ENCODE measurements at regions not wholly inside any gene's neighbourhood (a gene's known extent, or its start where the extent isn't known, plus 50 kb on each side); places are given as distances from the start of the nearest gene placed in this dataset.
A peak's percentile ranks its signal among the peaks of the same experiment; 100 is the strongest.

DNA sequence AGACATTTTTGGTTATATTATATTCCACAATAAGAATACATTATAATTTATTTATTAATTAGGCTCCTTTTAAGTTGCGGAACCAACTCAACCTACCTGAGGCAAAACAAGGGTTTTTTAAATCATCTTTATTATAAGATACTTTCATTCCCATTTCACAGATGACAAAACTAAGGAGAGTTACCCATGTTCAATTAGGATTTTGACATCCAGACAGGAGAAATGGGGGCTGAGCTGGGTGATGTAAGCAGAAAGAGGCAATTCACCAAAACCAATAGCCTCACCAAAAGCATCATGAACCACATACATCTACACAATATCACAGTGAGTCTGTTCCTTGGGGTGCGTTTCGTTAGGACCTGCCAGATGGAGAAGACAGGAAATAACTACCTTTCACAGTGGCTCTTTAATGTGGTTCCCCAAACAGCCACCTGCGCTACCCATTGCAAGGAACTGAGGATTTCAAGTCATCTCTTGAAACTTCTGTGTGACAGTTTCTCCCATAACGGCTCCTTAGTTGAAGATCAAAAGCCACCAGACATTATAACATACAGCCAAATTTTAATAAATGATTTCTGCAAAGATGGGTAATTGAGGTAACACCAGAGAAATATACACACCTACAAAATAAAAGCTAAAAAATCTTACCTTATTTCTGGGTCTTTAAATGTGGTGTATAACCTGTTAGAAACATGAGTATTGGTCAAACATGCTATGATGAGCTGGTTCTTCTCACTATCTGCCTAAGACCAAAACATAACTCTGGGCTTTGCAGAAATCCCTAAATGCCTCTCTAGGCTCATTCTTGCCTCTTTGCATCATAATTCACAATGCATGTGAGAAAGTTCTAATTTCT, 190.6 kb upstream of the LEF1 start:
- TF ChIP-seq, protein P1, sequence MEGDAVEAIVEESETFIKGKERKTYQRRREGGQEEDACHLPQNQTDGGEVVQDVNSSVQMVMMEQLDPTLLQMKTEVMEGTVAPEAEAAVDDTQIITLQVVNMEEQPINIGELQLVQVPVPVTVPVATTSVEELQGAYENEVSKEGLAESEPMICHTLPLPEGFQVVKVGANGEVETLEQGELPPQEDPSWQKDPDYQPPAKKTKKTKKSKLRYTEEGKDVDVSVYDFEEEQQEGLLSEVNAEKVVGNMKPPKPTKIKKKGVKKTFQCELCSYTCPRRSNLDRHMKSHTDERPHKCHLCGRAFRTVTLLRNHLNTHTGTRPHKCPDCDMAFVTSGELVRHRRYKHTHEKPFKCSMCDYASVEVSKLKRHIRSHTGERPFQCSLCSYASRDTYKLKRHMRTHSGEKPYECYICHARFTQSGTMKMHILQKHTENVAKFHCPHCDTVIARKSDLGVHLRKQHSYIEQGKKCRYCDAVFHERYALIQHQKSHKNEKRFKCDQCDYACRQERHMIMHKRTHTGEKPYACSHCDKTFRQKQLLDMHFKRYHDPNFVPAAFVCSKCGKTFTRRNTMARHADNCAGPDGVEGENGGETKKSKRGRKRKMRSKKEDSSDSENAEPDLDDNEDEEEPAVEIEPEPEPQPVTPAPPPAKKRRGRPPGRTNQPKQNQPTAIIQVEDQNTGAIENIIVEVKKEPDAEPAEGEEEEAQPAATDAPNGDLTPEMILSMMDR (conservative IDR thresholded peaks at IDR 0.05) = no peak
- no peak overlapping the region for H3K27ac ChIP-seq

DNA sequence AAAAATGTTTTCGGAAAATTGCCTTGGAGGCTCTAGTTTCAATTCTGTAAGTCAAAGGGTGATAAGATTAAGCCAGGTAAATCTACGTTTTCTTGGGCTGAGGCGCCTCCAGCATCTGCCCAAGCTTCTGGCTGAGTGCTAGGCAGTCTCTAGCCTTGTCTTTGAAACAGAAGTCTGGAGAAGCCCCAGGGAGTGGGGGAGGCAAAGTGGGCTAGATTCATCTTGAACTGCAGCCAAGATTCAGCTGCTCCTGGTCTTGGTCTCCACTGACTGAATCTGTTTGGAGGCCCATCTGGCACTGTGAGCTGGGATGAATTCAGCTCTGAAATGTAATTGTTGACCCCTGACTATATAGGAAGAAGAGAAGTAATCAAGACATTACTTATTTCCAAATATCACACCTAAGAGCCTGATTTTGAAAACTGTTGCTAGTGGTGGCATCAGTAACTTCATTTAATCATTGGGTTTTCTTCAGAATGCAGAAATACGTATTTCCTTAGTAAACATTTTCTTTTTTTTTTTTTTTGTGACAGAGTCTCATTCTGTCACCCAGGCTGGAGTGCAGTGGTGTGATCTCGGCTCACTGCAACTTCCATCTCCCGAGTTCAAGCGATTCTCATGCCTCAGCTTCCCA, 187.3 kb upstream of the LEF1 start:
- no peak overlapping the region for H3K27ac ChIP-seq
- TF ChIP-seq, protein P1 (conservative IDR thresholded peaks at IDR 0.05) = no peak

DNA sequence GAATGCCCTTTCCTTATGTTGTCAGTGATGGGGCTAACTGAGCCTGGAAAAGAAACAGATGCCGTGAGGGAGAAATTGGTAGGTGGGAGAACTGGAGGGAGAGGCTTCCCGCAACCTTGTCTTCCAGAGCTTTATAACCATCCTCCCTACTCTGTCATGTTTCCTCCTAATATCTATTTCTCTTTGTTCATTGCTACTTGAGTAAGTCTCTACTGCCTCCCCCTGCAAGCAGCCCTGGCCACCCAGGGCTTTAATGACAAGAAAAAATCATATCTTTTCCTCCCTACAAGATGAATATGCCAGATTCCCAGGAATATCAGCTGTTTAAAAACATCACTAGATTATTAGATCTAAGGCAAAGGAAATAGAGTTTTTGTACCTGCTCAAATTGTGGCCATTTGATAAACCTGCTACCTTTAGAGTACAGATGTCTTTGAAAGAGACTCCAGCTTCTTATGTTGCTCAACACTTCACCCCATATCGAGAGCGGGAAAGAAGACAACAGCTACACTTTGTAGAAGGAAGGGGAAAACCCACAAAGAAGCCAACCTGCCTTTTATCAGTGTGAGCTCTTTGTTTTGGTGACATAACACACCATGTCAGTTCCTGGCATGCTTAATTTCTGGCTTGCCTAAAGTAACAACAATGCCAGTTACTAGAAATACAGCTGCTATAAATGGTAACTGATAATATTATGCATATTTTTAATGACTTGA, 186.6 kb upstream of the LEF1 start:
- H3K27ac ChIP-seq = no peak overlapping the region
- TF ChIP-seq, protein P1 (conservative IDR thresholded peaks at IDR 0.05) = no peak

GRCh38 chr4:108352664-108353308, 184.1 kb upstream of the LEF1 start:
- H3K27ac ChIP-seq = peak overlapping the region; percentile 73
- TF ChIP-seq, protein P1 (conservative IDR thresholded peaks at IDR 0.05) = no peak

DNA sequence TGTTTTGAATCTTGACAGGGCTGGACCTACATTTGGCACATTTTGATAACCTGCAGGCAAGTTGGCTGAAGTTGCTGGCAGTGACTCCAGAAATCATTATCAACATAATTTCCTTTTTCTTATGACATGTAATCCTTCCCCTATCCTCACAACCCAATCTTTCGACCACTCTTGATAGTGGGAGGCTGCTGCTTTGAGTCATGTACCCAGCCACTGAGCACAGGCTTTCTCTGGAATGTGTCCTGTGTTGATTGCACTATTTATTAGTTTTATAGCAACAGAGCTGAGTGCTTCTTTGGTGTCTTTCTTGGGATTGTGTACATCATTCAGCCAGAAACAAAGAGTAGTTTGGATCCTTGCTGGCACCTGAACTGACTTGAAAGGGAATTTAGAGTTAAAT, 183.1 kb upstream of the LEF1 start:
- TF ChIP-seq, protein P1 (conservative IDR thresholded peaks at IDR 0.05) = no peak
- H3K27ac ChIP-seq = peak overlapping the region; percentile 73

DNA sequence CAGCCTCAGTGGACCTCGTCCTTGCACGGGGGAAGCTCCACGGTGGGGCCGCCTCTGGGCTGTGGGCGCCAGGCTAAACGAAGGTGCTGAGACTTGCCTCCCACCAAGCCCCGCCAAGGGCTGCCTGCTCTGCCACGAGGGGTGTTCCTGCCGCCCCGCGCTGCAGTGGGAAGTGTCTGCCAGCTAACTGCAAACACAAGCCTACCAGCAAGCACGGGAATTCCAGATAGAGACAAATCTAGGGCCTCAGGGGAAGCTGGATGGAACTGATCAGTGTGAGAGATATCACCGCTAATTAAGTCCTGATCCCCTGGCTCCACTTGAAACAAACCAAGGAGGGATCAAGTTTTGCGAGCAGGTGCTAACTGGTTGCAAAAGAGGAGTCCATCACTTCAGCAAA, 181.6 kb upstream of the LEF1 start:
- TF ChIP-seq, protein P1 (conservative IDR thresholded peaks at IDR 0.05) = no peak
- peak overlapping the region; percentile 73 for H3K27ac ChIP-seq

- TF ChIP-seq, protein P1 (conservative IDR thresholded peaks at IDR 0.05) = no peak
- H3K27ac ChIP-seq = no peak overlapping the region
Measured at GRCh38 chr4:108346818-108347210, 178.1 kb upstream of the LEF1 start.
